Stimulated activated CD4-positive, alpha-beta T cell treated with anti-CD3 and anti-CD28 coated beads, Interleukin-4, amount 100 ng/mL, for 1 hour (primary cell): ENCODE measurements at regions not wholly inside any gene's neighbourhood (a gene's known extent, or its start where the extent isn't known, plus 50 kb on each side); places are given as distances from the start of the nearest gene placed in this dataset.
"Not testable (repeated sequence)": the region's sequence is repeated elsewhere in the genome, so short reads cannot be mapped to it uniquely, and the experiment has no call there.

ENCODE experiments used
- DNase-seq: peaks from one replicate; pipeline ENCODE4 v3.0.0-alpha.2; 2020

GRCh38 chr10:4434105-4434504, 391.9 kb upstream of the AKR1E2 start:
- DNase-seq: no peak

GRCh38 chr10:4431114-4431863, 394.7 kb upstream of the AKR1E2 start:
- DNase-seq: no peak

- DNase-seq: no peak
Measured at GRCh38 chr10:4429571-4429970, 396.4 kb upstream of the AKR1E2 start.

GRCh38 chr10:4427532-4427931, 398.5 kb upstream of the AKR1E2 start:
- no peak for DNase-seq

- no peak for DNase-seq
Measured at GRCh38 chr10:4426866-4427265, 399.1 kb upstream of the AKR1E2 start.

GRCh38 chr10:4409319-4409718, 416.7 kb upstream of the AKR1E2 start:
- DNase-seq: no peak

- DNase-seq: no peak
Measured at GRCh38 chr10:4407783-4408182, 418.2 kb upstream of the AKR1E2 start.

GRCh38 chr10:4405828-4406227, 420.2 kb upstream of the AKR1E2 start:
- no peak for DNase-seq

- no peak for DNase-seq
Measured at GRCh38 chr10:4403638-4404252, 422.3 kb upstream of the AKR1E2 start.

GRCh38 chr10:4401080-4401479, 424.9 kb upstream of the AKR1E2 start:
- not testable (repeated sequence) for DNase-seq

- DNase-seq: no peak
Measured at GRCh38 chr10:4399556-4399955, 426.5 kb upstream of the AKR1E2 start.

GRCh38 chr10:4398602-4399001, 427.4 kb upstream of the AKR1E2 start:
- no peak for DNase-seq

GRCh38 chr10:4397337-4397736, 428.7 kb upstream of the AKR1E2 start:
- no peak for DNase-seq

- DNase-seq: no peak
Measured at GRCh38 chr10:4396401-4397283, 429.4 kb upstream of the AKR1E2 start.

- no peak for DNase-seq
Measured at GRCh38 chr10:4395731-4396130, 430.3 kb upstream of the AKR1E2 start.

- not testable (repeated sequence) for DNase-seq
Measured at GRCh38 chr10:4394455-4394854, 431.6 kb upstream of the AKR1E2 start.

GRCh38 chr10:4391683-4392082, 434.3 kb upstream of the AKR1E2 start:
- DNase-seq: no peak

GRCh38 chr10:4390219-4390618, 435.8 kb upstream of the AKR1E2 start:
- no peak for DNase-seq

- no peak for DNase-seq
Measured at GRCh38 chr10:4385231-4385870, 440.7 kb upstream of the AKR1E2 start.

GRCh38 chr10:4384245-4384644, 441.8 kb upstream of the AKR1E2 start:
- no peak for DNase-seq

- no peak for DNase-seq
Measured at GRCh38 chr10:4383651-4384098, 442.3 kb upstream of the AKR1E2 start.

- no peak for DNase-seq
Measured at GRCh38 chr10:4382811-4383210, 443.2 kb upstream of the AKR1E2 start.

GRCh38 chr10:4373612-4374011, 452.4 kb upstream of the AKR1E2 start:
- DNase-seq: no peak
